GM18870 (cell line): ENCODE measurements at regions not wholly inside any gene's neighbourhood (a gene's known extent, or its start where the extent isn't known, plus 50 kb on each side); places are given as distances from the start of the nearest gene placed in this dataset.
A peak's percentile ranks its signal among the peaks of the same experiment; 100 is the strongest.
"Not testable (repeated sequence)": the region's sequence is repeated elsewhere in the genome, so short reads cannot be mapped to it uniquely, and the experiment has no call there.

ENCODE experiments used
- ATAC-seq: cut with Tn5 transposase; IDR thresholded peaks from one replicate; pipeline ENCODE4 v1.9.1; 2021; ENCODE audit warnings: moderate library complexity; ENCODE audit not compliant: unreplicated experiment

DNA sequence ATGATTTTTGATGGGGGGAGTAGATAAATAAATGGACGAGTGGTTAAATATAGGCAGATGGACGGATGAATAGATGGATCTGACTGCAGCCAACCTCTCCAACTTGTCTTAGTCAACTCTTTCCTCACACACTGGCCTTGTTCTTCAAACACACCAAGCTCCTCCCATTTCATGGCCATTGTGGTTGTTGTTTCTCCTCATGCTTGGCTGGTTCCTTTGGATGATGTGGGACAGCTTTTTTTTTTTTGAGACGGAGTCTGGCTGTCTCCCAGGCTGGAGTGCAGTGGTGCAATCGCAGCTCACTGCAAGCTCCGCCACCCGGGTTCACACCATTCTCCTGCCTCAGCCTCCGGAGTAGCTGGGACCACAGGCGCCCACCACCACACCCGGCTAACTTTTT, 155.2 kb downstream of the ZNF281 start:
- ATAC-seq, result not testable (repeated sequence)

DNA sequence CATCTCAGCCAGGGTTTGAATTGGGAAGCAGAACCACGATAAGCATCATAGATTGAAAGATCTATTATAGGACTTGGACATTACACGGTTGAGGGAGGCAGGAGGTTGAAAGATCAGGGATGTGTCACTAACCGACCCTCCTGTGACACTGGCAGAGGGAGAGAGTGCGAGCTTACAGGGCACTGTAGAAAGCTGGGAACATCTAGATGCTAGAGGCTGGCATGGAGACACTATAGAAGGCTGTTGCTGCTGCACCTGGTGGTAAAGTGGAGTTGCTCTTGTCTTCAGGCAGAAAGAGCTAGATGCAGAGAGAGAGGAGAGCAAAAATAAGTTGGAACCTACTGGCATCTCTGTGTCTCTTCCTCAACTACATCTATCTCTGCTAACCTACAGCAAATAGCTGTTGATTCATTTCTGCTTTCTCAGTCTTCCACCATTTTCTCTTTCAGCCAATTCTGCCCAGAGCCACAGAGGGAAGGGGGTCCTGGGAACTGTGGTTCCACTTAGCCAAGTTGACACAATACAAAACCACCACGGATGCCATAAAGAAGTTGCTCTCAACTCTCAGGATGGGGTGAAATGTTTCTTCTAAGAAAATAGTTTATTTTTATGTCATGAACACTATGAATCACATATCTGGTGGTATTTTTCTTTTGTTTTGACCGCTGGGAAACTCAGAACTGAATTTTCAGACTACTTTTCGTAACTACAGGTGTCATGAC, 155.9 kb downstream of the ZNF281 start:
- ATAC-seq, result peak; percentile 66

DNA sequence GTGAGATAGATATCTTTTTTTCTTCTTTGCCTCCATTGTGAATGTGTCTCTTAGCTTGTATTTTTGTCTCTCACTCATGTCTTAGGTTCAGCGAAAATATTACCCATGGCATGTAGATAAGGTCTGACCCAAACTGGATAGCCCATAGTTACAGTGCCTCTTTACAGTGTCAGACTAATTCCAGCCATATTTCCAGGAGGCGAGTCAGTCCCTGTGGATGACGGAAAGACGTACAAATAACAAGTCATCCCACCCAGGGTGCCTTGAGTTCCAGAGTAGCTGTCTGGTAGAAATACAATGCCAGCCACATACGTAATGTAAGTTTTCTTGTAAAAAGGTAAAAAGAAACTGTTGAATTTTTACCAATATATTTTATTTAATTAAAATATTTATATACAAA, 157.3 kb downstream of the ZNF281 start:
- ATAC-seq, result no peak

DNA sequence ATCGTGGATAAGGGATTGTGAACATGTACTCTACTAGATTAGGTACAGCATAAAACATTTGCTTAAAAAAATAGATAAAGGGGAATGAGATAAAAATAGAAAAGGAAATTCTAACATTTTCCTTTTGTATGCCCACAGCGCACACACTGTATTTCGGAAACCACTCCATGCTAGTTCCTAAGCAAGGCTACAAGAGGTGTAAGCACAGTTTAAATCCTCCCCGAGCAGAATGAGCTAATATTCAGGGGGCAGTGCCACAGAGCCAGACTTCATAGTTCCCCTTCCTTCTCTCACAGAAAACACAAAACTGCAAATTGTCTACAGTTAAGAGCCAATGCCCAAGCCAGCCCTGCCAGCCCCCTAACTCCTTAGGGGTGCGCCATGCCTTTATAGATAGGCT, 159.4 kb downstream of the ZNF281 start:
- ATAC-seq, result no peak

DNA sequence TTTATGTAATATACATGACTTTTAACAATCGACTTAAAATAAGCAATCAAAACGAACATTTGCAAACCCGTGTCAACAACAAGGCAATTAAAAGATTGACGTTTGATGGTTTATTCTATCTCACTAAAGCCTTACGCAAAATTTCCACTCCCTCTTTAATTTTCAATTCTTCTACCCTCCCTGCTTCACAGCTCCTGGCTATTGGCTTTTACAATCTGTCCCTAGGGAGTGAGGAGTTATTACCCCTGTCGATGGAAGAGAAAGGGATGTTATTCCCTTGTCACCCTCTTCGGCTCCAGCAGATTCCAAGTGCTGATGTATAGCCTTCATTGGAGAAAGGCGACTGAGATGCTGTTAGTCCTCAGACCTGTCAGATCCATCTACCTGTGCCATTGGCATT, 161.3 kb downstream of the ZNF281 start:
- no peak for ATAC-seq

DNA sequence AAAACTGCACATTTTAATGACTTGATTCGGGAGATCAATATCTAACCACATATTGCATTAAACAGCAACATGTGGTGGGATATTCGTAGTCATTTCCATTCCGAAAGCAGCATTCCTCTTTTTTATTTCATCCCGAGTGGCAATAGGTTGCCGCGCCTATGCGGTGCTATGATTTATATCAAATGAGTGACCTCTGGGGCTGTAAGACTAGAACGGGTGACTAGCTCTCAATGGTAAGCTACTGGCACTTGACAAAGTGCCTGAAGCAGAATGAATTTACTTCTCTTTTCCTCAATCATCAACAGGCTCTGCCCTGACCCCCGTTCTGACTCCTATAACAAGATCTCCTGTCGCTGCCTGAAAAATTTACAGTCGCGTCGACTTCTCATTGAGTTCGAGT, 162.3 kb downstream of the ZNF281 start:
- ATAC-seq, result no peak

DNA sequence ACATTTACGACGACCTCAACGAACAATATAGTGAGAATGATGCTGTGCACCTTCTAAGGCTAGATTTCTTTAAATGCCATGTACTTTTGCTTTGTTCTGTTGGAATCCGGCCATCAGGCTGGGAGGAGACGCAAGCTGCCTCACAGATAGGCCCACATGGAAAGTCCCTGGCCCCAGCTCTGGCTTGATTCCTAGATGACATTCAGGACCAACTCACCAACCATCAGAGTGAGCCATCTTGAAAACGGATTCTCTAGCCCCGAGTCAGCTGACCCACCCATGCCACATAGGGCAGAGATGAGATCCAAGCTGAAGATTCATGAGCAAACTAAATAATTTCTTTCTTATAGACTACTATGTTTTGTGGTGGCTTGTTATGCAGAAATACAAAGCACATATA, 164.4 kb downstream of the ZNF281 start:
- ATAC-seq, result no peak

DNA sequence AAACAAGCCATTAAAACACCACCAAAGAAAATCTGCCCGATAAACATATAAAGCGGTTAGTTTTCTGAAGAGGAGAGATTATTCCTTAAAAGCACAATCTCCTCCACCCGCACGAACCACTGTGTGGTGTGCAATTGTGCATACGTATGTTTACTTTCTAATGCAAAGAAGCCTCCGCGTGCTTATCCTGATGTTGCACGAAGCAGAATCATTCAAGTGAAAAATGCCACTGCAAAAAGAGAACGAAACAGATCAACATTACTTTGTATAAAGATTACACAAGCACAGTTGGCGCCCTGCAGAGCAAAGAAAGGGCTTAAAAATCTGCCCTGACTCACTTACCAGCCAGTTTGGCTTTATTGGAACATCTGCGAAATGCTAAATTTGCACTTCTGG, 166.8 kb downstream of the ZNF281 start:
- ATAC-seq, result no peak

DNA sequence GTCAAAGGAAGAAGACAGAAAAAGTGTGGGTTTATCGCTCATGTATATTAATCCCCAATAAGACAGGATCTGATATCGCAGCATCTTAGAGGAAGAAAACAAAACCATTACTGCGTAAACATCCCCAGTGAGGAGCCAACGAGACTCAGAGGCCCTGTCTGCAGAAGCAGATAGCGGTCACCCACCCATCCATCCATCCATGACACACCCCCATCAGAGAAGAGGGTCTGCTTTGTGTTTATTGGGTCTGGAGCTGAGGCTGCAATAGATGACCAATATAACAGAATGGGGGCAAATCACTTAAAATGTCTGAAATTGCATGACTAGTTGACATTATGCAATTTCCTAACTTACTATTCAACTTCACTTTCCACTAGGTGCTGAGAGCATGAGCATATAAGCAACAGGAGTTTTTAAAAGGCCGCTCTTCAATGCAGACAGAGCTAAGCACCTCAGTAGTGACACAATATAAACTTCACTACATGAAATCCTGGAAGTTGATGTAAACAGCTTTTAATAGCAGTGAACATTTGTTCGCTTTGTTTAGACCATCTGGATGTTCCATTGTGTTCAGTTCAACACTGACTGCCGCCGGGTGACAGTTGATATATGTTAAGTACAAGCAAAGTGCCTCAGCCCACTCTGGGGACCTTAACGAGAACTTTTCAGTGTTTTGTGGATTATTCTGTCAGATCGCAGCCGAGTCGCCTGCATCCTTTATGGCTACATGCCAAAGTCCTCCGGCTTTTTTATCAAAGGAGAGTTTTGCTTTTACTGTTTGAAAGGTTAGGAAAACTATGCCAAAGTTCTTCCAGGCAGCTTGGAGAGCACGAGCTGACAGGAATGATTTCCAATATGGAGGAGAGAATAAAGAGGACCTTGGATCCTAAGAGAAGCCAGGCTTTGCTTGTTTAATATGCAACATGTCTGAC, 167.5 kb downstream of the ZNF281 start:
- ATAC-seq, result no peak

DNA sequence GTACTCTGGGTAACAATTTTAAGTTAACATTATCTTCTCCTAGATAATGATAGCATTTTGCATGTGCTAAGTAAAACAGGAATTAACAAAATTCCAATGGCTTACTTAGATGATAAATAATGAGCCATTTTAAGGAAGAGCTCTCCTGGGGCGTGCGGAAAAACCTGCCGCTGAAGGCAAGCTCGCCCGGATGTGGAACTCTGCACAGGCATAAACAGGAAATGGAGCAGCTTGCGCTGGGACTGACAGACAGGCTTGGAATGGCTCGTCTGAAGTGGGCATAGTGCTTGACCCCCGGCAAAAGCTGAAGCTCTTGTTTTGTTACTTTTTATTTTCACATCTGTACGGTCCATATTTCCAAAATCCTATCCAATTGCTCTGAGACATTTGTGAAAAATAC, 169.2 kb downstream of the ZNF281 start:
- no peak for ATAC-seq

DNA sequence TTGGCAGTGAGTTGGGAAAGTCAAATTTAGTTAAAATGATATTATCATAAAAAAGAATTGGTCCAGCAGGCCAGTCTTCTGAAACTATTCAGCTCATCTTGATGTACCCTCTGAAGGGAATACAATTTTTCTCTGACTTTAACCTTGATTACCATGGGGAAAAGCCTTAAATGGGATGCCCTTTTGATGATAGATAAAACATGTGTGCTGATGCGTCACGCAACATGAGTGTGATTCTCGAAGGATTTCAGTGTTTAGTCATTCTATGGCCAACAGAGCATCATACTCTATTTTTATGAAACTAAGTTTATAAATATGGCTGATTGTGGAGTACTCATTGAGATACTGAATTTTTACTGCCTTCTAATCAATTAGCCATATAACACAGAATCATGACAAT, 171.5 kb downstream of the ZNF281 start:
- ATAC-seq, result no peak

DNA sequence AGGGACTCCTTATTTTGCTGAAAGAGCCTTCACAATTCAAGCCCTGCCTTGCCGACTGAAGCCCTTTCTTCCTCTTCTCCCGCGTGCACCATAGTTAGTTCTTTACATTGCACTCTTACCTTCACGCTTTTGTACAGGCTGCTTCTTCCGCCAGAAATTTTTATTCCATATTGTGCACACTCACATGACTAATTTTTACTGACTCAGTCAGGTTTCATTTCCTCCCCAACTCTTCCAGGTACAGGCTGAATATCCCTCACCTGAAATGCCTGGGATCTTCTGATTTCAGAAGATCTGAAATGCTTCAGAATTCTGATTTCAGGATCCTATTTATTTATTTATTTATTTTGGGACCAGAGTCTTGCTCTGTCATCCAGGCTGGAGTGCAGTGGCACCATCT, 172.8 kb downstream of the ZNF281 start:
- no peak for ATAC-seq

DNA sequence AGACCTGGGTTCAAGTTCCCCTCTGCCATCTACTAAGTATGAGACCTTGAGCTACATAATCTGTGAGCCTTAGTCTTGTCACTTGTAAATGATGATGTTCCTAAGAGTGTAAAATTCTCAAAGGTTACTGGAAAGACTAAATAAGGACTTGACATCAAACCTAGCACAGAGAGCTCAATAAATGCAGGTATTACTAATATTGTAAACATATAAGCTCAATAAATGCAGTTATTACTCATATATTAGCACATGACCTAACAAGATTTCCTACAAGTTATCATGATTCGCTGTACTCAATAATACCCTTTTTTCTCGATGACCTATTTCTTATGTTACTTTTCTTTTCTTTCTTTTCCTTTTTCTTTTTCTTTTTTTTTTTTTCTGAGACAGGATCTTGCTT, 174.9 kb downstream of the ZNF281 start:
- ATAC-seq, result no peak

DNA sequence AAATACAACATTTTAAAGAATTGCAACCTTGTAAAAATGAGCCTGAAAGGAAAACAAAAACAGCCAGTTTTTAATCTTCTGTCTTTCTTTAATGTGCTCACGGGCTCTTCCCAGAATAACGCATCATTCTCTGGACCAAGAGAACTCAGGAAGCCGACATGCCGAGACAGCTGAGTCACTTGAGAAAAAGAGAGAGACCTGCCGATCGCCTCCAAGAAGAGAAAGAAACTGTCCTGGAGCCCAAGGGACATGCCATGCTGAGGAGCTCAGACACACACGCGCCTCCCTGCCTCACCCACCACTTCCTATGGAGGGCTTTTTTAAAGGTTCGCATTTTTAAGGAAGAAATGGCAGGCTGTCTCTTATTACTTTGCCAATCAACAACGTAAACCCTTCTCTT, 176.4 kb downstream of the ZNF281 start:
- ATAC-seq, result no peak

DNA sequence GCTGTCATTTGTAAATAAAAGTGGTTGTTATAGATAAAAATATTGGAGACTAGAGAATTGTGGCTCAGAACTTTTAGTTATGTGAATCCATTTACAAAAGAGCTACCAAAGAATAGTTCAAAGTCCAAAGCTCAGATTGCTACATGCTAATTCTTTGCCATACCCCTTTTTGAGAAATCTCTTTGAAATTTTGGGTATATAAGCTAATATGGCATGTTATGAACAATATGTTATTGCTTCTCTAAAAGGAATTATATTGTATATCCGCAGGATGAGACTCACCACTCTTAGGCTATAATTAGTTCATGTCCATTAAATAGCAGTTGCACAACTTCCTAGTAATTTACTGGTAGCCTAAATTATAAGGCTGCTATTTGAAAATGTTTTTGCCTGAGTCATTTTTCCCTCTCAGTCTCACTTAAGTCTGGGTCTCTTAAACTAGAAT, 178.0 kb downstream of the ZNF281 start:
- no peak for ATAC-seq

DNA sequence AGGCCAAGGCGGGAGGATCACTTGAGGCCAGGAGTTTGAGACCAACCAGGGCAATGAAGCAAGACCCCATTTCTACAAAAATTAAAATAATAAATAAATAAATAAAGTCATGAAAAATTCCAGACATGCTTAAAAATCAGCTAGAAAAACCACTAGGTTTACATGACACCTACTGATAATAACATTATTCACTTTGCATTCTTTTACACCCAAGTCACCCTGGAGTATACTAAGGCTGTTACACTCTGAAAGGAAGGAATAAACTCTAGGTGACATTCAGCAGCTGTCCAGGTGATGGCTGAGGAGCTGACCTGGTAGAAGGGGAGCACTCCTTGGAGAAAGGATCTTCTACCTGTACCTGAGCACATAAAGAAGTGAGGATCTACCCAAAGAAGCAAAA, 179.2 kb downstream of the ZNF281 start:
- ATAC-seq, result no peak

DNA sequence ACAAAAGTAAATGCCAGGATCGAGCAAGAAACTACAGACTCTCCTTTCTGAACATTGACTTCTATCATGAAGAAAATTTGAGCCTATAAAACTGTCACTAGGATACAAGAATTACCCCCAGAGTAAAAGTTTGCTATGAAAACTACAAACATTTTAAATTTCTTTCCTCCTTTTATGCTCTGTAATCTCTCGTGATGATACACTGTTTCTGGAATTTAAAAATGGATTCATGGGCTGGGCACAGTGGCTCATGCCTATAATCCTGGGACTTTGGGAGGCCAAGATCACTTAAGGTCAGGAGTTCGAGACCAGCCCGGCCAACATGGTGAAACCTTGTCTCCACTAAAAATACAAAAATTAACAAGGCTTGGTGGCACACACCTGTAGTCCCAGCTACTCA, 181.3 kb downstream of the ZNF281 start:
- no peak for ATAC-seq

DNA sequence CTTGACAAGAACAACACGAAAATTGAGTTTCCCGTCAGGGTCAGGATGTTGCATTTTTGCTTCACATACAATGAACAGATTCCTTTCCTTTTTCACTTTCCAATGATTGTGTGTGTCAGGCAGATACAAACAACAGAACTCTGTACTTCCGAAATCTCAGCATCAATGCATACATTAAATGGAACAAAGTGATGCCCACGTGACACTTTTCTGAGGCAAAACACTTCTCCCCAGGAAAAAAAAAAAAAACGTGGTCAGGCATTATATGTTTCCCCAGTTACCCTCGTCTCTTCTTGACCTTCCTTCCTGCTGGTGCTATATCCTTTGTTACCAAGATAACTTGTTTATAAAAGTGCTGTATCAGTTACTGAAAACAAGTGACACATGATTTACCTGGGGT, 181.8 kb downstream of the ZNF281 start:
- ATAC-seq, result no peak
